OCI-M1 (cell line): ENCODE measurements at regions not wholly inside any gene's neighbourhood (a gene's known extent, or its start where the extent isn't known, plus 50 kb on each side); places are given as distances from the start of the nearest gene placed in this dataset.
"Not testable (repeated sequence)": the region's sequence is repeated elsewhere in the genome, so short reads cannot be mapped to it uniquely, and the experiment has no call there.

Experiments
- DNase-seq: peaks from one replicate; lab custom pipeline; 2025; lab: John Stamatoyannopoulos, UW

DNA sequence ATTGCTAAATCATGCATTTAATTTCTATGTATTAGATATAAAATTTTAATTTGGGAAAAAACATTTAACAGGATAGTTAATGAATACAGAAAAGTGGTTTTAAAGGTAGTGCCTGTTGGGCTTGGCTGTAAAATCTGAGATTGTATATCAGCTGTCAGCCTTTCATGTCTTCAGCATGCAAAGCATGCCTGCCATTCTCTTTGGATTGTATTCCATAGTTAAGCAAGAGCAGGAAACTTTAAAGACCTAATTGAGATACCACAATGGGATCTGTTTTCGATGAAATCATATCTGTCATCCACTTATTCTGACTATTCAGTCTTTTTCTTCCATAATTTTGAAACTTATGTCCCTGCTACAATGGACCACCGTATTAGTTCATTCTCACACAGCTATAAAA is 451.0 kb upstream of the DDI1 start:
- DNase-seq, result no peak

DNA sequence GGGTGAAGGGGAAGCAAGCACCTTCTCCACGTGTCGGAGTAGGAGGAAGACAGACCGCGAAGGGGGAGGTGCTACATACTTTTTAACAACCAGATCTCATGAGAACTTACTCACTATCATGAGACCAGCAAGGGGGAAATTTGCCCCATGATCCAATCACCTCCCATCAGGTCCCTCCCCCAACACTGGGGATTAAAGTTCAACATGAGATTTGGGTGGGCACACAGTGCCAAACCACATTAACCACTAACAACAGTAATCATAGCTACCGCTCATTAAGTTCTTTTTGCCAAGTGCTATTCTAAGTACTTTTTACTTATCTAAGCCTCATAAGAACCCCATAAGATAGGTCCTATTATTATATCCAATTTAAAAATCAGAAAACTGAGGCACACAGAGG is 450.5 kb upstream of the DDI1 start:
- DNase-seq, result no peak

DNA sequence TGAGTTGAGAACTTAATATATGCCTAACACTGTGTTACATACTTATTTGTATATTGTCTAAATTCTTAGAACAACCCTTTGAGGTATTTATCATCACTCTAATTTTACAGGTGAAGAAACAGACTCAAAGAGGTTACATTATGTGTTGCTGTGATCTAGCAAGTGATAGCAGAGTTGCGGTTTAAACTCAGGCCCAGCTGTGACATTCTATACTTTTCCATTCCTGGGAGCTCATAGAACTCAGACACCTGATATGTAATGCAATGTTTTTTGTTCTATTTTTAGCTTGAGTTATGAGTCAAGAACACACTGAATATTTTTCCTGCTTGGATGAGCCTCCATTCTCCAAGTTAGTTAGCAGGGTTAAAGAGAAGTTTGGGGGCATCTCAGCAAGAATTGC is 449.7 kb upstream of the DDI1 start:
- no peak for DNase-seq

DNA sequence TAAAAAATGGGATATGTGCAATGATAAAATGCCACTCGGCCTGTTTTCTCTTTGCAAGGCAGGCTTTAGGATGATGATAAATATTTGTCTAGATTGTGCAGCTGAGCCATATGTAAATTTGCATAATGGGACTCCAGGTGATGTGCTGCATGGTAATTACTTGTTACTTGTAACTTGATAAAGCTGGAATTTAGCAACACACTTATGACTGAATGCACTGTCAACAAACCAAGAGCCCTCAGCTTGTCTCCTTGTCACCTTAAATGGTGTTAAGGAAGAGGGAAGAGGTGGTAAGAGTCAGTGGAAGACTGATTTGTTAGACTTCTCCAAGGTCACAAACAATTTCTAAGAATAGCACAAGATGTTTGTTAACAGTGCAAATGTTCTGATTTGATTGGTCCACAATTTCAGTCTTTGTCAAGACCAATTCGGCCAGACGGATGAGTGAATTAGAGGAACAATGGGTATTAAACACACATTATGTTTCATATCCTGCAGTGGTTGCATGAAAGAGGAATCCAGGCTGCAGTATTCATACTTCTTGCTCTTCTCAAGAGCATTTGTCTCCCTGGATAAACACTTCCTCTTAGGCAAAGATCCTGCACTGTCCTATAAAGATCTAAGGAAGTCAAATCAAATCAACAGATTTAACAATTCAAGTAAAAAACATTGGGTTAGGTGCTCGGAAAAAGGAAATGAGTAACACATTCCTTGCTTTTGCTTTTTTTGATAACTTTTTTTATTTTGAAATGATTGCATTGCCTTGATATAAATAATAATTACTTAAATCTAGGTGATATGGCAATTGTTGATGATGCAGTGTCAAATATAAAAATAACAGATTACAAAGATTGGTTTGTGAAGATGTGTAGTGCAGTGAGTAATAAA is 448.3 kb upstream of the DDI1 start:
- no peak for DNase-seq

DNA sequence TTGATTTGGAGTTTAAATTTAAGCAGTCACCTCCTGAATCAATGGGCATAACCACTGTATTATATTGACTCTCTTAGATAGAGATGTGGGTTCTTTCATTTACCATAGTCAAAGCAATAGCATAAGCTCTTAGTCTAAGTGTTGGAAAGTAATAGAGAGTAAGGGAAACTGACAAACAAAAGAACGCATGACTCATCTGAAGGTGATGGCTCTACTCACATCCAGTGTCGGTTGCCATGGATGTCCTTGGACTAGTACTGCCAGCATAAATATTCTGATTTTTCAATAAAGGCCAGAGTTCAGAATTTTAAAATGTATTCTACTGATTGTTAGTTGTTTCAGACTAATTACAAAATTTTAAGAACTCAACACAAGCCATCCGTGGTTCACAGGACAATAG is 444.9 kb upstream of the DDI1 start:
- no peak for DNase-seq

DNA sequence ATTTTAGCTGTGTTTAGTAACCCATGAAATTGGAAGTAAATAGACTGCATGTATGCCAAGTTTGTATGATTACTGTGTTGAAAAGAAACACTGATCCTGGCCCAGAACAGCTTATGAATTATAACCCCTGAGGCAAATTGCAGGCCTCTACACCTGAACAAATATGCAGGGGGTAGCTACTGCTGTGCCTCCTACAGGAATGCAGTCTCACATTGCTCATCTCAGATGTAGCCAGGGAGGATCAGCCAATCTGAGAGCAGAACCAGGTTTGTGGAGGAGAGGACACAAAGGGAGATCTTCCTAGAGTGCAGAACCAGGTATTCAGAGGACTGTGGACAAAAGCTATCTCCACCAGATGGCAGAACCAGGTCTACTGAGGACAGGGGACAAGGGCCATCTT is 442.2 kb upstream of the DDI1 start:
- DNase-seq, result no peak

DNA sequence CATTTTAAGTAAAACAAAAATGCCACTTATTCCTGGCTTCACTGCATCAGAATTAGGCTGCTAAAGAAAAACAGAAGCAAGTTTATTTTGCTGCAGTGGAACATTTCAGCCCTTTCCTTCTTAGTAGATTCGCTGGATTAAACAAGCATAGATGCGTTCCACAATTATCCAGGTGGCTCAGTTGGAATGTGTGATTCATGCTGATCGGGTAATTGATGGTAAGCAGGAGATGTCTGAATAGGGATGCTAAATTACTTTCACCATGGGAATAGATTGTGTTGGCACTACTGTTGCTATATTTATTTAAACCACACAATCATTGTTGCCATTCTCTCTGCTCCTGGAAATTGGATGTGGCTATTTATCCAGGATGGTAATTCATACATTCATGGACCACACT is 440.1 kb upstream of the DDI1 start:
- no peak for DNase-seq

DNA sequence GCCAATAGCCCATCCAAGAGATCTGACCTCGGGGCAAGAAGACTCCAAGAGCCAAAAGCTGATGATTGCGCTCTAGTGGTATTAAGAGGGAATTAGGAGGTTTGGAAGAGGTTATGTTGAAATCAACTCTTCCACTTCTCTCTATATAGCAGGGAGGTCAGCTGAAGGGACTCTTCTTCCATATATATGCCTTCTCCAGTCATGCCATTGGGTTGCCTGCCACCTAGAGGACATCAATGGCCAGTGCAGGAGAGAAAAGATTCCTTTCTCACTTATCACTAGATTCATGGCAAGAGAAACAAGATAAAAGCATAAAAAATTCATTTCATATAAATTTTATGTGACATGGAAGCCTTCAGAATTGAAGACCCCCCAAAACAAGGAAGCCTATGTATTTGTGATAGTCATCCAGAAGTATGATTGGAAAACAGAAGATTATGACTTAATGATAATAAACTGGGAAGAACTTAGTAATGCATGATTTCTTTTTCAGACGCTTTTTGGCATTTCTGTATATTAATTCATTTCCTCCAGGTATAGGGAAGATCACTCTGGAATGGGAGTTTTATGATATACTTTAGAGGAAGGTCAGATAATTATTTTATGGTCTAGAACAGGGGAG is 435.1 kb upstream of the DDI1 start:
- DNase-seq, result peak; percentile 41

DNA sequence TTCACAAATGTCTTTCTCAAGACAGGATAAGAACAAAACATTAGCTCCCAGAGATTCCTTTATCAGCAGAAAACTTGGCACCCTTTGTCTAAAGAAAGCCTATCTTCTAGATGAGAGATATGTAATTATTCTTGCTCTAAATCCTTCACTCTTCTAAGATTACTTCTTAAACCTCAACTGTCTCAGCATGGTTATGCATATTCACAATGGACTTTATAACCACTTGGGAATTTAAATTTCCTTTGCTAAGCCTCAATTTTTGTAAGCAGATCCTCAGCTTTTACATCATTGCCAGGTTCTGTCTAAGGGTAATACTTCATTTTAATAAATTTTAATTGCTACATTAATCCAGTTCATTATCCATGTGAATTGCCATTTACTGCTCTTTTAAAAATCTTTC is 433.6 kb upstream of the DDI1 start:
- no peak for DNase-seq

DNA sequence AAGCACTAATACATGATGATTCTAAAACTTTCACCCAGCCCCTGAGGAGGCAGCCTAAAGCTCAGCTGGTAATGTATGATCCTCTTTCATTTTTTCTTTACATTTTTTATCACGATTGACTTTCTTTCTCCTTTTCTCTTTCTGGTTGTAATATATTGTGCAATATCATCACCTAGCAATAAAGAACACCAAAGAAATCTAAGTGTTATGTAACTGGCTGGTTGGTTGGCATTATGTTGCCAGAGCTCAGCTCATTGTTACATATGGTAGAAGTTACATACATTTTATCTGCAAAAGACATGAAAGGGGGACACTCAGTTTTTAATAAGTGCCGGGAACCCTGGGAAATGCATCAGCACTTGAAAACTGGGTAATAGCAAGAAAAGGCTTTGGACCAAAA is 432.1 kb upstream of the DDI1 start:
- no peak for DNase-seq

DNA sequence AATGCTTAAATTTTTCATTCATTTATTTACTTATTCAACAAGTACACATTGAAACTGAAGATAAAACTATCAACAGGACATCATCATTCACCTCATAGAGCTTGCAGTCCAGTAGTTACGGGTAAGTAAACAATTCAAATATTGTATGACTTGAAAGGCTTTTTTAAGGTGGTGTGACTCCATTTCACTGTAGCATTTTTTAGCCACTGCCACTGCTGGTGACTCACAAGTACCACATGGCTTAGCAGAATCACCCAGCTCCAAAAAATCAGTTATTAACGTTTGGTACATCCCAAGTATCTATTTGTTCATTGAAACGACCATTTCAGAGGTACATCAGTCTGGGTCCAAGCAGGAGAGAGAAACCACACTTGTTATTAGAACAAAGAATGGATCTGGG is 427.9 kb upstream of the DDI1 start:
- no peak for DNase-seq

DNA sequence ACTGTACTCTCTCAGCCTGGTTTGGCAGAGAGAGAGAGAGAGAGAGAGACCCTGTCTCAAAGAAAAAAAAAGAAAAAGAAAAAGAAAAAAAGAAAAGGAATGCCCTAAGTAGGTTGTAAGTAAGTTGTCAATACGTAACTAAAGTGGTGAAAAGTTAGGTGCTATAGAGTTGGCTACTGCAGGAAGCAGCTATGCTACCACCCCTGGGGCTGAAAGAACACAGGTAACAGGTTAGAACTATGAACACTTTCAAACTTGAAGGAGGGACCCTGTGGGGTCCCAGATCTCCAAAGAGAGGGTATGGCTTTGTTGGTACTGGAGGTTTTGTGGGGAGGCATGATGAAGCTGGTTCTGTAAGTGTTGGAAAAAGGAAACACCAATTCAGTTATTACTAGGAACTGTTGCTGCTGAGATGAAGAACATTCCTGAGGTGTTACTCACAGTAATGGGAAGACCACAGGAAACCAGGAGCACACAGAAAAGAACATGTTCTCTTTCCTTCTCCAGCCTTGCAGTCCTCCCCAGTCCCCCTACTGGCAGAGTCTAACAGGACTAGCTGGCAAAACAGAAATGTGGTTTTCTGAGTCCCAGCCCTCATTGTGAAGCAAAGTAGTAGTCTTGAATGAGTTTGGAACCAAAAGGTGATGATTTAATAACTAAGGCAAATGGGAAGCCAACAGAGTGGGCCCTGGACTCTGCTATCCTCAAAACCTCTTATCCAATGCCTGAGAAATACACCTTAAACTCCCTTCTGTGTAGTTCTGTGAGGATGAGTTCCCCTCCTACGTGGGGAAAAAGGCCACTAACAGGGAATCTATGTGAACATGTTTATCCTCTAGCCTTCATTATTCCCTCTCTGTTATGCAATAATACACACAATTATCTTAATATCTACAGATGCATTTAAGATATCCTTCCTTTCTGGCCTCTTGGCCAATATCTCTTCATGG is 427.0 kb upstream of the DDI1 start:
- no peak for DNase-seq

DNA sequence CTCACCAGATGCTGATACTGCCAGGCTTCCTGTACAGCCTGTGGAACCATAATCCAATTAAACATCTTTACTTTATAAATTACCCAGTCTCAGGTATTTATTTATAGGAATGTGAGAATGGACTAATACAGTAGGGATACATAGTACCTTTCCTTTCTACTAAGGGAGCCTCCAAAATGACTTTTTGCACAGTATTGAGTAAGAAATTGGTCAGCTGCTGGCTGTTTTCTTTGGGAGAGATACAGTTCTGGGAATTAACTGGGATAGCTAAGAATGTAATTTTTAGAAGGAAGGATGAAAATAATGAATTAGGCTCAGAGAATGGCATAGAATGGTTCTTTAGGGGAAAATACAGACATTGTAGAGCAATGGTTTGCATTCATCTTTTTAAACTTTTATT is 426.0 kb upstream of the DDI1 start:
- no peak for DNase-seq

DNA sequence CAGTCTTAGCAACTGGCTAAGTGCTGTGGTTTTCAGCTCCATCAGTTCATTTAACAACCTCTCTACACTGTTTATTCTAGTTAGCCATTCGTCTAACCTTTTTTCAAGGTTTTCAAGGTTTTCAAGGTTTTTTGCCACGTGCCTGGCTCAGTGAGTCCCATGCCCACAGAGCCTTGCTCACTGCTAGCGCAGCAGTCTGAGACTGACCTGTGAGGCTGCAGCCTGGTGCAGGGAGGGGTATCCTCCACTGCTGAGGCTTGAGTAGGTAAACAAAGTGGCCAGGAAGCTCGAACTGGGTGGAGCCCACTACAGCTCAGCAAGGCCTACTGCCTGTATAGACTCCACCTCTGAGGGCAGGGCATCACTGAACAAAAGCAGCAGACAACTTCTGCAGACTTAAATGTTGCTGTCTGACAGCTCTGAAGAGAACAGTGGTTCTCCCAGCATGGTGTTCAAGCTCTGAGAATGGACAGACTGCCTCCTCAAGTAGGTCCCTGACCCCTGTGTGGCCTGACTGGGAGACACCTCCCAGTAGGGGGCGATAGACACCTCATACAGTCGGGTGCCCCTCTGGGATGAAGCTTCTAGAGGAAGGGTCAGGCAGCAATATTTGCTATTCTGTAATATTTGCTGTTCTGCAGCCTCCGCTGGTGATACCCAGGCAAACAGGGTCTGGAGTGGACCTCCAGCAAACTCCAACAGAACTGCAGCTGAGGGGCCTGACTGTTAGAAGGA is 424.7 kb upstream of the DDI1 start:
- not testable (repeated sequence) for DNase-seq

DNA sequence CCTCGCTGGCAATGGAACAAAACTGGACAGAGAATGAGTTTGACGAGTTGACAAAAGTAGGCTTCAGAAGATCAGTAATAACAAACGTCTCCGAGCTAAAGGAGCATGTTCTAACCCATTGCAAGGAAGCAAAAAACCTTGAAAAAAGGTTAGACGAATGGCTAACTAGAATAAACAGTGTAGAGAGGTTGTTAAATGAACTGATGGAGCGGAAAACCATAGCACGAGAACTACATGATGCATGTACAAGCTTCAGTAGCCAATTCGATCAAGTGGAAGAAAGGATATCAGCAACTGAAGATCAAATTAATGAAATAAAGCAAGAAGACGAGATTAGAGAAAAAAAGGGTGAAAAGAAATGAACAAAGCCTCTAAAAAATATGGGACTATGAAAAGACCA is 424.0 kb upstream of the DDI1 start:
- not testable (repeated sequence) for DNase-seq

DNA sequence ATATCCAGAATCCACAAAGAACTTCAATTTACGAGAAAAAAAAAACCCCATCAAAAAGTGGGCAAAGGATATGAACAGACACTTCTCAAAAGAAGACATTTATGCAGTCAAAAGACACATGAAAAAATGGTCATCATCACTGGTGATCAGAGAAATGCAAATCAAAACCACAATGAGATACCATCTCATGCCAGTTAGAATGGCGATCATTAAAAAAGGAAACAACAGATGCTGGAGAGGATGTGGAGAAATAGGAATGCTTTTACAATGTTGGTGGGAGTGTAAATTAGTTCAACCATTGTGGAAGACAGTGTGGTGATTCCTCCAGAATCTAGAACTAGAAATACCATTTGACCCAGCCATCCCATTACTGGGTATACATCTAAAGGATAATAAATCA is 419.9 kb upstream of the DDI1 start:
- DNase-seq, result not testable (repeated sequence)

DNA sequence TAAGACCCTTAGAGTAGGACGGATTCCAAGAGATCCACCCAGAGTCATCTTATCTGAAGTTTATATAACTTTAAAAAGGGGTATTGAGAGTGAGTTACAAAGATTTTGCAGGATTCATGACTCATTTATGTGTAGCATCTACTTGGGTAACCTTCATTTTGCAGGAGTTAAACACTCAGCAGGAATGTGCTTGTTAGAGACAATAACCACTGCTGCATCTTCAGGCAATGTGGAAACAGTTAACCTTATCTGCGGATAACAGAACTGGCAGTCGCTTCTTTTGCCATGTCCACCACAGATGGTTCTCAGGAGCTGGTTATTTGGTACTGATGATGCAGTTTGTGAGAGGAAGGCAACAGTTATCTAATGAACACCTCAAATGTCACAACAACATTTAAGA is 417.9 kb upstream of the DDI1 start:
- DNase-seq, result no peak

DNA sequence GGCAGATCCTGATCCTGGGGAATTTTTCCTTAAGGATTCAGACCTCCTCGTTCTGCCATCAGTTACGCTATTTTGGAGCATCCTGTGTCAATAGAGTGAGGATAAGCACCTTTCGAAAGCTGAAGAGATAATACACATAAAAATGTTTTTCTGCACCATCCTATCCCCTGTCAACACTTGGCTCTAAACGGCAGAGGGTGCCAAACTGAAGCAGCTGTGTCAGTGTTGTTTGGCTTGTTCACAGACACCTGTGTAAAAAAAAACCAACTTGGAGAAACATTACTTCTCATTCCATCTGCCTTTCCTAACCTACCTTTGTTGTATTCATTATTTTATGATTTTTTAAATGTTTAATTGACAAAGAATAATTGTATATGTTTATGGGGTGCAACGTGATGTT is 417.0 kb upstream of the DDI1 start:
- peak; percentile 9 for DNase-seq

DNA sequence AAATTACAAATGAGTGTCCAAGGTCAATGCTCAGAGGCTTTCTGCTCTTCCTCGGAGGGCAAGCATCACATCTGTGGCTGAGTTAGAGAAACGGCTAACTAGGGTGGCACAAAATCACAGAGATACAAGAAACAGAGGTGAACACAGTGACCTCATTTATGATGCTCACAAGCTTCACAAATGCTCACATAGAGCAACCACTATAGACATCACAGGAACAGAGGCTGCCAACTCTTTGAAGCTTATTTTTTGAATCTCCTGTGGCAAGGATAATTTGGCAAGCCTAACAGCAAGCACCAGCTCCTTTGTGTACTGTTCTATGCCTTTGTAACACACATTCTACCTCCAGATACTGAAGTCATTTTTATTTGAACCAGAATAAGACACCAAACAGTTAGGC is 416.5 kb upstream of the DDI1 start:
- no peak for DNase-seq

DNA sequence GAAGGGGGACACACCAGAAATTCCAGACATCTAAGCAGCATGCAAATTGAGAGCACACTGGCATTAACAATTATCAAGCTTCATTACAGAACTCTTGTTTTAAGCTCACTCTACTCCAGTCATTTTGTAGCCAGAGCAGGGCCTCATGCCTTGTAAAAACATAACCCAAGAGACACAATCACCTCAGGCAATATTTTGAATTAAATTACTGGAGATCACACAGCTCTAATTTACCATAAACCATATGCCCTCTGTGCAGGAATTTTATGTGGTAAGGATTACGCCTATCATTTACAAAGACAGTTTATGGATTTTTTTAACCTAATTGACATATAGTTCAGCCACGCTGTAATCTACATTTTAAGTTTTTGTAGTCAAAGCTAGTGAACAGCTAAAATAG is 414.1 kb upstream of the DDI1 start:
- DNase-seq, result no peak

DNA sequence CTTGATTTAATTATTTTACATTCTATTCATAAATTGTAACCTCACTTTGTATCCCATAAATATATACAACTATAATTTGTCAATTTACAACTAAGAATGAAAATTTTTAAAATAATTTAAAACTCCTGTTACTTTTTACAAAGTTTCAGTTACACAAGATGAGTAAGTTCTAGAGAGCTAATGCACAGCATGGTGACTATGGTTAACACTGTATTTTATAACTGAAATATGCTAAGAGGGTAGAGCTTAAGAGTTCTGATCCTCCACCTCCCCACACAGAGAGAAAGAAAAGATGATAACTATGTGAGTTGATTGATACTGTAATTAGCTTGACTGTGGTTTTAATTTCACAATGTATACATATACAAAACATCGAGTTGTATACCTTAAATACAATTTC is 412.5 kb upstream of the DDI1 start:
- no peak for DNase-seq
